GM12874 (cell line): ENCODE measurements at regions not wholly inside any gene's neighbourhood (a gene's known extent, or its start where the extent isn't known, plus 50 kb on each side); places are given as distances from the start of the nearest gene placed in this dataset.

ENCODE experiments used
- CTCF ChIP-seq: IDR thresholded peaks from 2 replicates; pipeline ENCODE4 v1.5.1; 2011; ENCODE audit warnings: low read depth, mild to moderate bottlenecking, control low read depth, low read length, moderate library complexity; ENCODE audit not compliant: insufficient read depth

- TF ChIP-seq CTCF: no peak
These were observed 258.8 kb upstream of the NCAM2 start for GRCh38 chr21:20739421-20739820.

GRCh38 chr21:20741445-20741844 is 256.8 kb upstream of the NCAM2 start:
- no peak for TF ChIP-seq CTCF

GRCh38 chr21:20760221-20760620 is 238.0 kb upstream of the NCAM2 start:
- no peak for TF ChIP-seq CTCF

GRCh38 chr21:20774737-20775136 is 223.5 kb upstream of the NCAM2 start:
- TF ChIP-seq CTCF: no peak

- TF ChIP-seq CTCF: no peak
These were observed 218.9 kb upstream of the NCAM2 start for GRCh38 chr21:20779321-20779720.

- no peak for TF ChIP-seq CTCF
These were observed 214.6 kb upstream of the NCAM2 start for GRCh38 chr21:20783611-20784010.

- TF ChIP-seq CTCF: no peak
These were observed 208.3 kb upstream of the NCAM2 start for GRCh38 chr21:20789729-20790500.
